Endothelial cell of umbilical vein (primary cell): ENCODE measurements at regions not wholly inside any gene's neighbourhood (a gene's known extent, or its start where the extent isn't known, plus 50 kb on each side); places are given as distances from the start of the nearest gene placed in this dataset.

Experiments used
- BruUV-seq: library from RNA; stranded (reverse); fragments of 400-500 nt; replicated peaks from 2 replicates; lab custom pipeline; 2021; lab: Mats Ljungman, UMichigan
- CTCF ChIA-PET: fragments of 300-600, 350-600 bp; sonication (Branson Sonifier 250); formaldehyde crosslinking; loops from one replicate; lab custom pipeline; 2021; ENCODE audit warnings: antibody characterized with exemption, inconsistent platforms; lab: Charles Lee
- POLR2A ChIA-PET: fragments of 300-600, 350-600 bp; sonication (Branson Sonifier 250); formaldehyde crosslinking; loops from one replicate; lab custom pipeline; 2021; ENCODE audit warnings: antibody characterized with exemption, inconsistent platforms; lab: Charles Lee
- DNase-seq: peaks from one replicate; pipeline ENCODE4 v3.0.0-alpha.2; 2011; ENCODE audit warnings: low read depth, low spot score
- FAIRE-seq: peaks from 2 replicates; lab custom pipeline; 2011; peaks lifted over from hg19 to GRCh38; lab: Jason Lieb, UNC
- H2AFZ ChIP-seq: 2 replicates; pipeline ENCODE4 v1.6.0; 2012; ENCODE audit warnings: low read depth, low read length, control low read depth, inconsistent platforms
- H3K27ac ChIP-seq: 2 replicates; pipeline ENCODE4 v1.5.1; 2011; ENCODE audit warnings: low read depth, mild to moderate bottlenecking, control low read depth, low read length, moderate library complexity; ENCODE audit not compliant: insufficient read depth
- H3K27me3 ChIP-seq, 2 experiments: 2 replicates each; pipeline versions ENCODE4 v1.6.0 to v1.6.1; 2011; ENCODE audit warnings: low read length in 2 of 2, mixed read lengths in 1 of 2; ENCODE audit not compliant: control insufficient read depth in 2 of 2, insufficient read depth in 2 of 2
- H3K36me3 ChIP-seq, 2 experiments: 2 replicates in 1 of 2; 3 replicates in 1 of 2; pipeline ENCODE4 v1.5.1; 2011; ENCODE audit warnings: low read length in 2 of 2, mild to moderate bottlenecking in 1 of 2, moderate library complexity in 1 of 2; ENCODE audit not compliant: control insufficient read depth in 2 of 2, insufficient read depth in 2 of 2; ENCODE audit errors: extremely low read depth in 1 of 2
- H3K4me1 ChIP-seq: 3 replicates; pipeline ENCODE4 v1.5.1; 2011; ENCODE audit warnings: mild to moderate bottlenecking, low read length; ENCODE audit not compliant: control insufficient read depth, insufficient read depth; ENCODE audit errors: extremely low read depth
- H3K4me2 ChIP-seq: 2 replicates; pipeline ENCODE4 v1.6.1; 2011; ENCODE audit warnings: low read length, control low read depth, mixed read lengths; ENCODE audit not compliant: insufficient read depth
- H3K4me3 ChIP-seq, 3 experiments: fragments of 200-600 bp in 1 of 3; sonication (generic), shearing (Covaris generic) in 1 of 3; replicated peaks in 1 of 3; 2 replicates each; pipeline ENCODE4 v1.5.1; 2011 to 2016; ENCODE audit warnings: control low read depth in 3 of 3, low read length in 3 of 3, mild to moderate bottlenecking in 2 of 3, inconsistent platforms in 1 of 3, low read depth in 1 of 3, moderate library complexity in 1 of 3; ENCODE audit not compliant: insufficient read depth in 1 of 3
- H3K79me2 ChIP-seq: 2 replicates; pipeline ENCODE4 v1.6.0; 2012; ENCODE audit warnings: low read length, inconsistent platforms; ENCODE audit not compliant: control insufficient read depth, insufficient read depth
- H3K9ac ChIP-seq: replicated peaks from 2 replicates; pipeline ENCODE3; 2011; ENCODE audit warnings: low read length, control low read depth; ENCODE audit not compliant: insufficient read depth; ENCODE audit errors: extremely low read depth
- H3K9me1 ChIP-seq: replicated peaks from 3 replicates; pipeline ENCODE4 v1.6.0; 2011; ENCODE audit warnings: mild to moderate bottlenecking, low read length; ENCODE audit not compliant: control insufficient read depth, insufficient read depth; ENCODE audit errors: extremely low read depth
- H3K9me3 ChIP-seq: replicated peaks from 2 replicates; pipeline ENCODE4 v1.5.1; 2012; ENCODE audit warnings: low read length, inconsistent platforms; ENCODE audit not compliant: control insufficient read depth, insufficient read depth
- H4K20me1 ChIP-seq: replicated peaks from 2 replicates; pipeline ENCODE3; 2011; ENCODE audit warnings: mild to moderate bottlenecking, low read length; ENCODE audit not compliant: control insufficient read depth, insufficient read depth; ENCODE audit errors: extremely low read depth
- CTCF ChIP-seq, 2 donors: IDR thresholded peaks; 1 replicate in 1 of 2; 2 replicates in 1 of 2; pipeline ENCODE4 v1.5.1; 2011; ENCODE audit warnings: low read length in 2 of 2, mild to moderate bottlenecking in 2 of 2, moderate library complexity in 2 of 2, control low read depth in 1 of 2, inconsistent platforms in 1 of 2, low read depth in 1 of 2; ENCODE audit not compliant: insufficient read depth in 1 of 2; ENCODE audit errors: extremely low read depth in 1 of 2
- EZH2 ChIP-seq: IDR thresholded peaks from 2 replicates; pipeline ENCODE4 v1.6.1; 2012; ENCODE audit warnings: borderline replicate concordance, low read depth, mild to moderate bottlenecking, moderate library complexity, low read length, inconsistent platforms; ENCODE audit not compliant: severe bottlenecking
- FOS ChIP-seq: IDR thresholded peaks from 2 replicates; pipeline ENCODE4 v1.6.1; 2011; ENCODE audit warnings: mild to moderate bottlenecking, low read length, moderate library complexity, borderline replicate concordance; ENCODE audit not compliant: insufficient read depth
- GATA2 ChIP-seq: IDR thresholded peaks from 2 replicates; pipeline ENCODE4 v1.7.0; 2011; ENCODE audit warnings: low read depth, mild to moderate bottlenecking, moderate library complexity, mixed read lengths, low read length; ENCODE audit not compliant: insufficient read length, insufficient read depth
- JUN ChIP-seq: IDR thresholded peaks from 2 replicates; pipeline ENCODE4 v1.6.1; 2011; ENCODE audit warnings: borderline replicate concordance, low read depth; ENCODE audit not compliant: insufficient read length, insufficient read depth
- MAX ChIP-seq: IDR thresholded peaks from 2 replicates; pipeline ENCODE4 v1.6.1; 2011; ENCODE audit not compliant: insufficient read depth, insufficient read length
- MYC ChIP-seq: IDR thresholded peaks from one replicate; pipeline ENCODE4 v1.6.1; 2011; ENCODE audit warnings: mild to moderate bottlenecking, low read depth, low read length
- POLR2A ChIP-seq: IDR thresholded peaks from 2 replicates; pipeline ENCODE4 v1.6.1; 2012; ENCODE audit warnings: low read depth, mild to moderate bottlenecking, control low read depth, low read length
- POLR2AphosphoS5 ChIP-seq: IDR thresholded peaks from 2 replicates; pipeline ENCODE4 v1.6.1; 2012; ENCODE audit warnings: low read depth, mild to moderate bottlenecking, control low read depth, low read length, moderate library complexity; ENCODE audit not compliant: insufficient read depth
- dilution Hi-C: fragments of 300-500 bp; cut with MboI; formaldehyde crosslinking; loops from one replicate; pipeline ENCODE4 v1.15.0; 2019; ENCODE audit warnings: low sequenced_read_pairs; ENCODE audit not compliant: extremely low pct_ligation_motif_present
- intact Hi-C: fragments of 100-400 bp; cut with micrococcal nuclease; formaldehyde crosslinking; loops from one replicate; pipeline ENCODE4 v1.10.0; 2022

- Histone ChIP-seq H3K4me1 (no peaks in the 10 kb centered on the region), H3K4me2 (no peak overlapping the region), H3K27me3 (no peaks in the 10 kb centered on the region), H3K9me1 (no peaks in the 10 kb centered on the region), H2AFZ (no peak overlapping the region), H3K27ac (no peak overlapping the region), H4K20me1 (no peaks in the 10 kb centered on the region), H3K9ac (no peak overlapping the region), H3K4me3 (no peak overlapping the region), H3K9me3 (peaks cover 10% of the 10 kb centered on the region), H3K79me2 (no peaks in the 10 kb centered on the region), H3K36me3 (no peaks in the 10 kb centered on the region)
- FAIRE-seq: no peak
- no TSS peak for BruUV-seq
- no peak for TF ChIP-seq GATA2
- TF ChIP-seq POLR2AphosphoS5: no peak
- no peak for TF ChIP-seq POLR2A
- TF ChIP-seq FOS: no peak
- TF ChIP-seq CTCF (IDR thresholded peaks at IDR 0.05; ENCODE audit: extremely low read depth in 1 of 2, insufficient read depth in 1 of 2, low read depth in 1 of 2, low read length in 2 of 2): no peak
- TF ChIP-seq MAX: no peak
- TF ChIP-seq JUN: no peak
- no peak for TF ChIP-seq MYC
- no peak for TF ChIP-seq EZH2
- dilution Hi-C loops: no loop called here
- intact Hi-C loops: no loop called here
- no peak for DNase-seq
- POLR2A ChIA-PET: no interaction called here
- CTCF ChIA-PET: no interaction called here
These were observed 462.4 kb downstream of the BRD1 start for GRCh38 chr22:49365191-49365837.
